ENCODE measurements at regions not wholly inside any gene's neighbourhood (a gene's known extent, or its start where the extent isn't known, plus 50 kb on each side); places are given as distances from the start of the nearest gene placed in this dataset.

DNA sequence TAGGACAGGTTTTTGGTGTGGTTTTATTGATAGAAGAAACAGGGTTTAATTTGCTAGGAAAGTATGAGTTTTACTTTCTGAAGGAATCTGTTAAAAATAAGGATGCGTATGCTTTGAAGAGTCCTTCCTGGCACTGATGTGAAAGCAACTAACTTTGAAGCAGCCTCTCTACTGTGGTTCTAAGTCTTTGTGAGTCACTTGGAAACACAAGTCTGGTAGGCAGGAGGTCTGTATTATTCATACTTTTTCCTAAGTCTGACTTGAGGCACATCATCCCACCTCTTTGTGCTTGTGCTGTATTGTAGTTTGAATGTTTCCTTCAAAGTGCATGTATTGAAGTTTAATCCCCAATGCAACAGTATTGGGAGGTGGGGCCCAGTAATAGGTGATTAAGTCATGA is 129.0 kb downstream of the TAF11L14 start:
- DNase-seq = no peak

DNA sequence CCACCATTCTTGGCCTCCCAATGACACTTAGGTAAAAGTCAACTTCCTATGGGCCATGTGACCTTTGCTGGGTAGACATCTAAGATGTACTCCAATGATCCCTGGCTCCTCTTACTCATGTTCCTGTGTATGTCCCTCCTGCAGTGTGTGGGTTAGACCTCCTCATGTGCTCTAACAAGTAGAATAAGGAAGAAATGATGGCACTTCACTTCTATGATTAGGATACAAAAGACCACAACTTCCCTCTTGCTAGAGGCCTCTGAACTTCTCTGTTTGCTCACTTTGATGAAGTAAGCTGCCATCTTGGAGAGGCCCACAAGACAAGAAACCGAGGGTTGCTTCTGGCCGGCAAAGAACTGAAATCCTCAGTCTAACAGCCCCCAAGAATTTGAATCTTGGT is 131.8 kb downstream of the TAF11L14 start:
- no peak for DNase-seq

- no peak for DNase-seq
Measured at GRCh38 chr5:17769277-17769676, 135.0 kb downstream of the TAF11L14 start.

DNA sequence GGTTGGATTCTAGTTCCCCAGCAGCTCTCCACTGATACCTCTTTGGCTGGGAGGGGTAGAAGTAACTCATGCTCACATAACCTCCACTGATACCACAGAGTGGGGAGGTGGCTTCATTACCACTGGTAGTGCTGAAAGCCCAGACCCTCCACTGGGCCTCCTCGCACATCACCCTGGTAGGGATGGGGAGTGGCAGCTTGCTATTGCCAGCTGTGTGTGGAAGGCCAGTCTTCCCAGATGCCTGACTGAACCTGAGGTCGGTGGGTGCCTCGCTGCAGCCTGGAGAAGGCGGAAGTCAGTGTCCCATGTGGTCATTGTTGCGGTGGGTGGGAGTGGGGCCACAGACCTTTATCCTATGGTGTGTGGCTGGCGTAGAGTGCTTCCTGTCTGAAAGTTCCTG is 138.0 kb downstream of the TAF11L14 start:
- DNase-seq = no peak

- DNase-seq = no peak
Measured at GRCh38 chr5:17785774-17786173, 151.5 kb downstream of the TAF11L14 start.

GRCh38 chr5:17788351-17788750 is 154.1 kb downstream of the TAF11L14 start:
- DNase-seq = no peak

DNA sequence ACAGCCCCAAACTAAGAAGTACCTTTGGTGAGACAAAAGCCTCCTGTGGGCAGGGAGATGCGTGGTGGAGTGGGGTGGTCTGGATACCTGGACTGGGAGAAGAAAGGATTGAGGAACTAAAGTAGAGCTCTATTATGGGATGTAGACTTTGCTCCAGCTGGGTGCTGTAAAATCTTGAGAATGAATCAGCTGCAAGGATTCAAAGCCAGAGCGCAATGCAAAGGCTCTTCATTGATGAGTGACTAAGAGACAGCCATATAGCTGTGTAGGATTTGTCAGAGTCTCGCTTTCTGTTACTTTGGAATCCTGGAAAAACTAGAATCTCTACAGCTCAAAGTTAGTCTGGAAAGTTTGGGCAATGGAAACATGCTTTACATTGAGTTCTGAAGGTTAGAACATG is 159.9 kb downstream of the TAF11L14 start:
- DNase-seq = no peak

DNA sequence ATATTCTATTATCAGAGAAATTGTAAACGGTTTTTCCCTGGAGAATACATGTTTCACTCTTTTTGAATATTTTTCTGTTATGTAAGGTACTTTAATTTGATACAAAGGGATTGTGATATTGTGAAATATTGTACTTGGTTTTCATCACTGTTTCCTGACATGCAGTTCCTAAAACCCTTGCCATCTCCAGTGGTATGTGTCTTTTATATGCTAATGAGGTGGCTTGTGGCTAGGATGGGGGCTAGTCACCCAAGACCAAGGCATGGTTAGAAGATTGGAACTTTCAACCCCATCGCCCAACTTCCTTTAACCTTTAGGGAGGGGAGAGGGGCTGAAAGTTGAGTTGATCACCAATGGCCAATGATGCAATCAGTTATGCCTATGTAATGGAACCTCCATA is 160.6 kb downstream of the TAF11L14 start:
- DNase-seq = no peak

GRCh38 chr5:17796142-17796541 is 161.9 kb downstream of the TAF11L14 start:
- DNase-seq = no peak

DNA sequence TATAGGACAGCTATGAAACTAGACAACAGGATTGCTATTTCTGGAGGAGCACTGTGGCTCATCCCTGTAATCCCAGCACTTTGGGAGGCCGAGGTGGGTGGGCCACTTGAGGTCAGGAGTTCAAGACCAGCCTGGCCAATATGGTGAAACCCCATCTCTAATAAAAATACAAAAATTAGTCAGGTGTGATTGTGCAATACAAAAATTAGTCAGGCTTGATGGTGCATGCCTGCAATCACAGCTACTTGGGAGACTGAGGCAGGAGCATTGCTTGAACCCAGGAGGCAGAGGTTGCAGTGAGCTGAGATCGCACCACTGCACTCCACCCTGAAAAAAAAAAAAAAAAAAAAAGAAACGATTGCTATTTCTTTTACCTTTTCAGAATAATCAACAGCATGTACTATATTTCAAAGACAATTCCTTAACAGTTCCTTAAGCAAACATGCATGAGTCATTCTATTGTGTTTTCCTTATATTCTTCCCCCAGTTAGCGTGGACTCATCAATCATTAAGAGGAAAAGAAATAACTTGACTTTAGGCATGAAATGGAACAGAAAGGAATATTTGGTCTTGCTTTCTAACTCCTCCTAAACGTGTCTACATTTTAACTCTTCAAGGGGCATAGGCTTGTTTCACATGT is 162.6 kb downstream of the TAF11L14 start:
- no peak for DNase-seq

DNA sequence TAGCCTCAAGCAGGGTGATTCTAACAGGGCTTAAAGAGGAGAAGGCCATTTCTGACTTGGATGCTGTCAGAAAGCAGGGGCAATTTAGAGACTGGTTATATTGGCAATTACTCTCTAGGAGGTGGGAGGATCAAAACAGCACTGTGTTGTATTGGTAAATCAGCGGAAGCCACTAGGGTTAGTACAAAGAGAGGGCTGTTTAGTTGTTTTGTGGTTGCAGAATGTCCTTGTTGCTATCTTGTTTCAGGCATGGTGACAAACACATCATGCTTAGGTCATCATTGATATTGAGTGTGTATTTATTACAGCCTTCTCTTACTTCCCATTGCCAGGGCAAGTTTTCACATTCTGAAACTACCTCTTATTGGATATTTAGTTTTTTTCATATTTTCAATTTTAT is 165.3 kb downstream of the TAF11L14 start:
- no peak for DNase-seq

GRCh38 chr5:17801595-17801994 is 167.3 kb downstream of the TAF11L14 start:
- DNase-seq = no peak

DNA sequence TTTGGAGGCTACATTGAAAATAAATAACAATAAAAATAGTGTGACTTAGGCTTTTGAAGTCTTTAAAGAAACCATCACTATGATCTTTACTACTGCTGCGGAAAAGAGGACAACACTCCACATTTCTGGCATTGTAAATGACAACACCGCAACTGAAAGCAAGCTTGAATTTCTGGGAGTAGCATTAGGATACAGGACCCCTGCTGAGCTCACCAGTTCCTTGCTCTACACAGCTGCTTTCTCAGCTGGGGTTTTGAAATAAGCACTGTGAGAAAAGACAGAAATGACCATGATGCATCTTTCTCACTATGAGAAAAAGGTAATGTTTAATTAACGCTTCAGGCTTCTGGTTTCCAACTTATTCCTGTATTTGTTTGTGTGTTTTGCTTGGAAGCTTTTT is 168.0 kb downstream of the TAF11L14 start:
- no peak for DNase-seq

DNA sequence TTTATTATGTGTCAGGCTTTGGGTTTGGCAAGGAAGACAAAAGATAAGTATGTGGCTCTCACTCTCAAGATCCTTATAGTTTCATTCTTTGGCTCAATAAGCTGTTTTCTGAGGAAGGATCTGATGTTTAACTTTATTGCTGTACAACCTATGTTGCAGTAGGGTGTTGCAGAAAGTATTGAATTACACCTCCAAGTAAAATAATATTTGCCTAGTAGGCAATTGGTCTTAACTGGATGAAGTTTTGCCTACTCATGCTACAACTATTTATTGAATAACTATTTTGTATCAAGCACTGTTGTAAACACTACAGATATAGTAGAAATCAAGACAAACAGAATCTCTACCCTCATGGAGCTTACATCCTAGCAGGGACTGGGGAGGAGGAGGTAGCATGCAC is 169.7 kb downstream of the TAF11L14 start:
- no peak for DNase-seq

DNA sequence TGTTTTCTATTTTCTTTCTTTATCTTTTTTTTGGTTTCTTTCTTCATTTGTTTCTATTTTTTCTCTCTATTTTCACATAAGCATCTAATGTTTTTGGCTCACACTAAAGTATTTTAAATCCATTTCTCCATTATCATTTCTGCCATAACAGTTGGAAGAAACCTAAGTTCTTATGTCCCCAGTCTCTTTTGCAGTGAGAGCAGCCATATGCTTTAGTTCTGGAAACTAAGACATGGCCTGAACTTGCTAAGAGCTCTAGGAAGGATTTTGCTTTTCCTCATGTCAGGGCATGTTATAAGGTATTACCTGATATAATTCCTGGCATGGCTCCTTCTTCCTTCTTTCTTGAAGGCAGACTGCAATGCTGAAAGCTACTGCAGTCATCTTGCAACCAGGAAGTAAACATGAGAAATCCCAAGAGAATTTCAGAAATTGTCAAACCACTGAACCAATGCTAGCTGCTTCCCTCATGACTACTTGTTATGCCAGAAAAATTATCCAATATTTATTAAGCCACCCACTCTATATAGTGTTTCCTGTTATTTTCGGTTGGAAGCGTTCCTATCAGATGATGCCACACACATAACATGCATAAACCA is 171.1 kb downstream of the TAF11L14 start:
- DNase-seq = no peak

DNA sequence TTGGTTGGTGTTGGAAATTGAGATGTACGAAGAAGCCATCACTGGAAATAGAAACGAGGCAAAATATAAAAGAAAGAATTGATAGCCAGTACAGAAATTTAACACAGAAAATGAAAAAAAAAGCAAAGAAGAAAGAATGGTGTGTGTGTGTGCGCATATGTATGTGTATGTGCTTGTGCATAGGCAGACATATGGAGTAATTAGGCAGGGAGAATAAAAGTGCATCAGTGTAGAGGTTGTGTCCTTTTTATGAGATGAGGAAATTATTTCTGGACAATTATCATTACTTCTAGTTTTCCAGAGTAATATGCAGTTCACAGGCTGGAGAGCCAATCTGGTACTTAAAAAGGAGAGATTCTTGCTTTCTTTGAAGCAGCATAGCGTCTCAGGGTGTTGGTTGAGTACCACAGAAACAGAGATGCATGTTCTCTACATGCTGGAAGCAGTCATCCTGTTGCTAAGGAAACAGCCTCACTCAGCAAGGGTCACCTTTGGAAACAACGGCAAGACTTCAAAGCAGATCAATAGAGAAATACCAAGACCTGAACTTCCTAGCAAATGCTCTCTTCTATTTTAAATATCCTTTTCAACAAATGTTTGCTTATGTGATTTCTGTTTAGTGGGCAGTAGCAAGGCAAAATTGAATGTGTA is 172.7 kb downstream of the TAF11L14 start:
- no peak for DNase-seq

DNA sequence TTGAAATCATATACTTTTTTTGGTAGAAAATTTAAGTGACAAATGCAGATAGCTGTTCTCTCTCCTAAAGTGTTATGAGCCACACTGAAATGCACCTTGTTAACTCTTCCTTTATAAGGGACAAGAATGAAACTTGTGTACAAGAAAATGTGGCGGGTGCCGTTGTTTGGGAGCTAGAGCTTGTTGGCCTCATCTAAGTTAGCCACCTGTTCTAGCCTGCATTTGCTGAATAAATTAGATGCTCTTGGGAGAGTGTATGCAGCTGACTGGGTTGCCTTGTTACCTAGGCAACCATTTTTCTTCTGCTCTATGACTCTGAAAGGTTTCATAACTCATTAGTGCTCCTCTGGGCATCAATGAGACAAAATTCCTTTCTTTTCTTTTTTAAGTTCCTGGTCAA is 174.3 kb downstream of the TAF11L14 start:
- DNase-seq = no peak

- no peak for DNase-seq
Measured at GRCh38 chr5:17810734-17811133, 176.5 kb downstream of the TAF11L14 start.

GRCh38 chr5:17813214-17813613 is 179.0 kb downstream of the TAF11L14 start:
- DNase-seq = no peak

GRCh38 chr5:17816505-17816904 is 182.2 kb downstream of the TAF11L14 start:
- no peak for DNase-seq

DNA sequence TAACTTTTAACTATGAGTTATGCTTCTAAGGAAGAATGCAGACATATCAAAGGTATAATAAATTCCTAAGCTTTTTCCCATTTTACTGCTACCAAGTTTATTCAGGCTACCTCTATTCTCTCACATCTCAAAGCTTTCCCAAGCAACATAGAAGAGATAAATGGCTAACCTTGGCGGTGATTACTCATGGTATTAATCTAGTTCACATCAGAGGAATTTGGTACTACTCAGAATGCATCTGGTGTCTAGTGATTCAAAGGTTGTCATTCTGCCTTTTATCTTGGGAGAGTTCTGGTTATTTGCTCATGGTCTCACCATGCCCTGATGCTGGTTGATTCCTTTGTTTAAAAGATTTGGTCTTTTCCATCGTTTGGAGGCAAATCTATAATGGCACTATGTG is 182.7 kb downstream of the TAF11L14 start:
- no peak for DNase-seq

- no peak for DNase-seq
Measured at GRCh38 chr5:17817990-17818389, 183.7 kb downstream of the TAF11L14 start.

DNA sequence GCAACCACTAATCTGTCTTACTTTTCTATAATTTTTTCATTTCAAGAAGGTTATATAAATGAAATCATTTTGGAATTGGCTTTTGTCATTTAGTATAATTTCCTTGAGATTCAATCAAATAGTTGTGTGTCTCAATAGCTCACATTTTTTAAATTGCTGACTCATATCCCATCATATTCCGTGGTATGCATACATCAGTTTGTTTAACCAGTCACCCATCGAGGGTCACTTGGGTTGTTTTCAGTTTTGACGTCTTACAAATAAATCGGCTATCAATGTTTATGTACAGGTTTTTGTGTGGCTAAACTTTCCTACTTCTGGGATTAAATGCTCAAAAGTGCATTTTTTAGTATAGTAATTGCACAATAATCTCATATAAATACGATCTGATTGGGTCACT is 185.5 kb downstream of the TAF11L14 start:
- DNase-seq = no peak

- DNase-seq = no peak
Measured at GRCh38 chr5:17828681-17829080, 194.4 kb downstream of the TAF11L14 start.

DNA sequence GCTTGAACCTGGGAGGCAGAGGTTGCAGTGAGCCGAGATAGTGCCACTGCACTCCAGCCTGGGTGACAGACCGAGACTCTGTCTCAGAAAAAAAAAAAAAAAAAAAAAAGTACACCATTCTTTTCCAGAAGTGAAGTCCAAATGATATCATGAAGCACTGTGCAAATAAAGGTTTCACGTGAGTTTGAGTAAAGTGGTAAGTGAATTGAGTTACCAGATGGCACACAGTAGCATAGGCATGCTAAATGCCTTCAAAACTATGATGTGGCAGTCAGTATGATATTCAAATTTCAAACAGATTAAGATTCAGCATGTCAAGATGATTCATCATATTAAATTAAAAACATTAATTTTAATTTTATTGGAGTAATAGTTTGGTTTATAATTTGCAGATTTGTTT is 195.2 kb downstream of the TAF11L14 start:
- no peak for DNase-seq
